HepG2 (cell line): ENCODE measurements at regions not wholly inside any gene's neighbourhood (a gene's known extent, or its start where the extent isn't known, plus 50 kb on each side); places are given as distances from the start of the nearest gene placed in this dataset.

Experiments
- ATAC-seq: fragments of 200-7000 bp; cut with Tn5 transposase; 3 replicates; pipeline ENCODE4 v1.9.1; 2020; ENCODE audit warnings: mild to moderate bottlenecking, moderate library complexity
- BruUV-seq: library from RNA; stranded (reverse); fragments of 400-500 nt; replicated peaks from 2 replicates; lab custom pipeline; 2021; lab: Mats Ljungman, UMichigan
- CTCF ChIA-PET: fragments of 300-600 bp; formaldehyde crosslinking; extraction: SDS; loops from one replicate; lab custom pipeline; 2021; ENCODE audit warnings: low total read pairs, inconsistent platforms, low intra/inter-chr PET ratio; lab: Yijun Ruan, JAX
- POLR2A ChIA-PET: fragments of 350-600 bp; sonication (Branson Sonifier 250); formaldehyde crosslinking; loops from one replicate; lab custom pipeline; 2020; ENCODE audit warnings: antibody characterized with exemption, inconsistent platforms; lab: Yijun Ruan, JAX
- DNase-seq: peaks from one replicate; pipeline ENCODE4 v3.0.0-alpha.2; 2015; ENCODE audit warnings: low spot score
- FAIRE-seq: peaks from 3 replicates; lab custom pipeline; 2011; peaks lifted over from hg19 to GRCh38; lab: Jason Lieb, UNC
- H2AFZ ChIP-seq: one replicate; pipeline ENCODE4 v1.6.1; 2011; ENCODE audit warnings: low read length, inconsistent platforms
- H3K27ac ChIP-seq: fragments of 300-600 bp; 3 replicates; pipeline ENCODE4 v1.8.0; 2011; ENCODE audit warnings: mixed run types, mild to moderate bottlenecking, mixed read lengths, low read length, inconsistent platforms; ENCODE audit not compliant: insufficient read depth; ENCODE audit errors: extremely low read length
- H3K27me3 ChIP-seq, 2 experiments: fragments of 200-600 bp in 1 of 2; 2 replicates in 1 of 2; 3 replicates in 1 of 2; pipeline versions ENCODE4 v1.6.0 to v1.8.0; 2011; ENCODE audit warnings: low read length in 2 of 2, mild to moderate bottlenecking in 2 of 2, moderate library complexity in 2 of 2, inconsistent platforms in 1 of 2; ENCODE audit not compliant: insufficient read depth in 2 of 2, control insufficient read depth in 1 of 2
- H3K36me3 ChIP-seq, 2 experiments: fragments of 200-600 bp in 1 of 2; replicated peaks in 1 of 2; 2 replicates in 1 of 2; 3 replicates in 1 of 2; pipeline versions ENCODE4 v1.5.1 to v1.8.0; 2011; ENCODE audit warnings: low read length in 2 of 2, inconsistent platforms in 1 of 2; ENCODE audit not compliant: insufficient read depth in 2 of 2, control insufficient read depth in 1 of 2
- H3K4me1 ChIP-seq: 2 replicates; pipeline ENCODE4 v1.5.1; 2012; ENCODE audit warnings: low read length, inconsistent platforms; ENCODE audit not compliant: insufficient read depth
- H3K4me2 ChIP-seq: 2 replicates; pipeline ENCODE4 v1.6.0; 2011; ENCODE audit warnings: low read depth, low read length, inconsistent platforms
- H3K4me3 ChIP-seq, 3 experiments: fragments of 200-600 bp in 1 of 3; sonication (generic), shearing (Covaris generic) in 1 of 3; replicated peaks in 1 of 3; 2 replicates each; pipeline ENCODE4 v1.5.1; 2011 to 2016; ENCODE audit warnings: low read length in 3 of 3, inconsistent platforms in 2 of 3, low read depth in 2 of 3, mild to moderate bottlenecking in 2 of 3, control low read depth in 1 of 3, mixed read lengths in 1 of 3; ENCODE audit not compliant: insufficient read depth in 1 of 3
- H3K79me2 ChIP-seq: one replicate; pipeline ENCODE4 v1.6.1; 2011; ENCODE audit warnings: low read length, inconsistent platforms; ENCODE audit not compliant: insufficient read depth
- H3K9ac ChIP-seq: 2 replicates; pipeline ENCODE4 v1.6.0; 2011; ENCODE audit warnings: mild to moderate bottlenecking, low read depth, low read length, inconsistent platforms; ENCODE audit not compliant: insufficient read depth
- H3K9me3 ChIP-seq: 2 replicates; pipeline ENCODE4 v1.5.1; 2012; ENCODE audit warnings: mild to moderate bottlenecking, low read length
- H4K20me1 ChIP-seq: 2 replicates; pipeline ENCODE4 v1.6.0; 2011; ENCODE audit warnings: inconsistent platforms, mild to moderate bottlenecking, low read length, moderate library complexity; ENCODE audit not compliant: insufficient read depth
- CEBPB ChIP-seq: IDR thresholded peaks from 2 replicates; pipeline ENCODE4 v1.6.1; 2011; ENCODE audit warnings: low read depth, low read length, improper control_type of control experiment, borderline replicate concordance
- HMG20A ChIP-seq: IDR thresholded peaks from 2 replicates; pipeline ENCODE4 v1.6.1; 2016; ENCODE audit warnings: borderline replicate concordance
- TBX2 ChIP-seq: sonication (generic); formaldehyde crosslinking; IDR thresholded peaks from 2 replicates; pipeline ENCODE4 v1.5.0; 2020; ENCODE audit warnings: missing genetic modification reagents, mild to moderate bottlenecking, borderline replicate concordance
- ZC3H13 ChIP-seq: sonication (generic); formaldehyde crosslinking; IDR thresholded peaks from 2 replicates; pipeline ENCODE4 v1.8.1; 2023; ENCODE audit warnings: mild to moderate bottlenecking, missing genetic modification reagents, moderate library complexity
- ZFP36 ChIP-seq: fragments of 150-350 bp; IDR thresholded peaks from 2 replicates; pipeline ENCODE4 v1.6.1; 2018; ENCODE audit warnings: borderline replicate concordance, low read length, low read depth; ENCODE audit not compliant: partially characterized antibody
- ZNF547 ChIP-seq: sonication (generic); formaldehyde crosslinking; IDR thresholded peaks from 2 replicates; pipeline ENCODE4 v1.5.1; 2020; ENCODE audit warnings: mild to moderate bottlenecking, missing genetic modification reagents
- ZNF703 ChIP-seq: sonication (generic); formaldehyde crosslinking; IDR thresholded peaks from 2 replicates; pipeline ENCODE4 v1.5.1; 2020; ENCODE audit warnings: missing genetic modification reagents, mild to moderate bottlenecking, moderate library complexity, borderline replicate concordance
- ZNF773 ChIP-seq: sonication (generic); formaldehyde crosslinking; IDR thresholded peaks from 2 replicates; pipeline ENCODE4 v1.4.0; 2020; ENCODE audit warnings: missing genetic modification reagents, borderline replicate concordance
- WGBS: methylation state at CpG from one replicate; pipeline ENCODE4 v1.1.6; 2017; ENCODE audit warnings: low lambda C conversion rate; 5-methylcytosine and 5-hydroxymethylcytosine counted together
- in situ Hi-C: cut with HindIII; loops from 2 replicates; pipeline ENCODE4 v1.10.0; 2017; ENCODE audit warnings: low pct_unique_long_range_greater_than_20kb; ENCODE audit not compliant: extremely low pct_ligation_motif_present
- intact Hi-C: fragments of 100-400 bp; cut with micrococcal nuclease; formaldehyde crosslinking; loops from one replicate; pipeline ENCODE4 v1.10.0; 2022; ENCODE audit not compliant: unreplicated experiment

GRCh38 chr3:83169473-83169872 lies 1408.0 kb upstream of the GBE1 start:
- WGBS: 2% methylated on average over 1 of the region's 1 CpG
- intact Hi-C loops (no loop called here), in situ Hi-C loops (no loop called here)
- no TSS peak for BruUV-seq
- Histone ChIP-seq H3K4me2 (no peak overlapping the region), H3K4me3 (no peak overlapping the region), H3K9me3 (no peaks in the 10 kb centered on the region), H3K79me2 (no peaks in the 10 kb centered on the region), H3K27me3 (no peaks in the 10 kb centered on the region), H2AFZ (no peak overlapping the region), H4K20me1 (no peaks in the 10 kb centered on the region), H3K9ac (no peak overlapping the region), H3K36me3 (no peaks in the 10 kb centered on the region), H3K4me1 (no peaks in the 10 kb centered on the region), H3K27ac (no peak overlapping the region)
- DNase-seq: no peak
- POLR2A ChIA-PET: no interaction called here
- FAIRE-seq: no peak
- TF ChIP-seq ZC3H13 (CRISPR knock-in tag): no peak
- TF ChIP-seq CEBPB: 0 out of 2 replicates have a peak, but pooled peaks have one; percentile 25
- no peak for TF ChIP-seq ZFP36
- TF ChIP-seq HMG20A (CRISPR knock-in tag): no peak
- TF ChIP-seq TBX2 (CRISPR knock-in tag): no peak
- CTCF ChIA-PET: no interaction called here
- no peak for ATAC-seq

GRCh38 chr3:83150896-83151295 lies 1389.5 kb upstream of the GBE1 start:
- Histone ChIP-seq H3K27me3 (no peaks in the 10 kb centered on the region), H3K79me2 (no peaks in the 10 kb centered on the region), H3K4me2 (no peak overlapping the region), H3K9me3 (no peaks in the 10 kb centered on the region), H4K20me1 (no peaks in the 10 kb centered on the region)
- in situ Hi-C loops: no loop called here
- intact Hi-C loops: no loop called here
- FAIRE-seq: no peak
- DNase-seq: no peak
- TF ChIP-seq ZNF703 (CRISPR knock-in tag) (no peak), ZNF773 (CRISPR knock-in tag) (no peak), ZNF547 (CRISPR knock-in tag) (no peak)
- TF ChIP-seq, all 625 proteins: peak for 0
- no peak overlapping the region for H2AFZ ChIP-seq
- H3K27ac ChIP-seq: no peak overlapping the region
- ATAC-seq: no peak
- no peaks in the 10 kb centered on the region for H3K36me3 ChIP-seq
- H3K4me1 ChIP-seq: no peaks in the 10 kb centered on the region
- POLR2A ChIA-PET: no interaction called here
- 29% methylated on average over 2 of the region's 2 CpGs for WGBS
- CTCF ChIA-PET: no interaction called here
- H3K9ac ChIP-seq: no peak overlapping the region
- H3K4me3 ChIP-seq: no peak overlapping the region
- no TSS peak for BruUV-seq
